A549 (cell line): ENCODE measurements at regions not wholly inside any gene's neighbourhood (a gene's known extent, or its start where the extent isn't known, plus 50 kb on each side); places are given as distances from the start of the nearest gene placed in this dataset.

Experiments used
- BHLHE40 ChIP-seq: IDR thresholded peaks from 2 replicates; pipeline ENCODE4 v1.6.1; 2012; ENCODE audit warnings: low read depth, low read length, inconsistent platforms
- CEBPB ChIP-seq, 2 experiments: fragments of >200 bp in 1 of 2; sonication (Bioruptor Twin) in 1 of 2; formaldehyde crosslinking in 1 of 2; IDR thresholded peaks; 2 replicates each; pipeline ENCODE4 v1.6.1; 2012 to 2016
- CHD2 ChIP-seq: fragments of 150-350 bp; IDR thresholded peaks from 2 replicates; pipeline ENCODE4 v1.6.1; 2014; ENCODE audit warnings: low read length; ENCODE audit not compliant: partially characterized antibody
- CTCF ChIP-seq: fragments of >200 bp; sonication (Bioruptor Twin); formaldehyde crosslinking; IDR thresholded peaks from 3 replicates; pipeline ENCODE4 v1.5.1; 2016
- ESRRA ChIP-seq: fragments of 150-350 bp; IDR thresholded peaks from 2 replicates; pipeline ENCODE4 v1.6.1; 2014; ENCODE audit warnings: mild to moderate bottlenecking, low read length, borderline replicate concordance
- HDAC2 ChIP-seq: fragments of 200-600 bp; sonication (generic); IDR thresholded peaks from 2 replicates; pipeline ENCODE4 v1.6.1; 2016
- POLR2A ChIP-seq: IDR thresholded peaks from 2 replicates; pipeline ENCODE4 v1.6.1; 2012; ENCODE audit warnings: mild to moderate bottlenecking, low read length
- USF2 ChIP-seq: fragments of 450-650 bp; IDR thresholded peaks from 2 replicates; pipeline ENCODE4 v1.6.1; 2014; ENCODE audit warnings: antibody characterized with exemption
- ZSCAN20 ChIP-seq: fragments of 250-450 bp; sonication (Bioruptor Pico); IDR thresholded peaks from 2 replicates; pipeline ENCODE4 v1.8.0; 2022; ENCODE audit warnings: mild to moderate bottlenecking, moderate library complexity

- no peak for TF ChIP-seq CTCF
- no peak for TF ChIP-seq ESRRA
- no peak for TF ChIP-seq CEBPB (IDR thresholded peaks at IDR 0.05)
- no peak for TF ChIP-seq BHLHE40
- TF ChIP-seq CHD2 = no peak
- TF ChIP-seq USF2 = no peak
- TF ChIP-seq HDAC2 = no peak
- TF ChIP-seq ZSCAN20 (CRISPR knock-in tag) = no peak
- no peak for TF ChIP-seq POLR2A
Observed at GRCh38 chr3:8254489-8254888, 247.1 kb upstream of the LMCD1 start.
